ENCODE measurements at regions not wholly inside any gene's neighbourhood (a gene's known extent, or its start where the extent isn't known, plus 50 kb on each side); places are given as distances from the start of the nearest gene placed in this dataset.

DNA sequence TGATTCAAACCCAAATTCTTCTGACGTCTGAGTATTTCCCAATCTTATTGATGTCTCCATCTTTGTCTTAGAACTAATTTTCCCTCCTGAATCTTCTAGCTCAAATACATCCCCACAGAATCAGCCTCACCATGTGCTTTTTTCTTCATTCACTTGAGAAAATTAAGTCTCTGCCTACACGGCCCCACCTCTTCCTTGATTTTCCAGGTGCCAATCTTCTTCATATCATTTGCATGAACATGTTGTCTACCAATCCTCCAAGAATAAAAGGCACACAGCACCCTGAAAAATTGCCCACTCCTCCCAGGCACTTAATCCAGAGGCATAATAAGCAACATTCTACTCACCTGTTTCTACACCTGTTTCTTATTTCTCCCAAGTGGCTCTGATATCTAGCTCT, 408.1 kb upstream of the NBEA start:
- Histone ChIP-seq H3K9ac (ENCODE audit: low read depth, low read length) (no peak overlapping the region), H3K36me3 (ENCODE audit: insufficient read depth, low read length) (no peaks in the 10 kb centered on the region), H3K27ac (ENCODE audit: low read depth, low read length) (no peak overlapping the region), H3K27me3 (ENCODE audit: insufficient read depth, low read length) (no peaks in the 10 kb centered on the region), H3K4me3 (ENCODE audit: low read length) (no peak overlapping the region), H3K9me3 (ENCODE audit: insufficient read depth, low read depth, low read length) (peaks cover 5% of the 10 kb centered on the region; the same call in 1 of the 2 replicates), H3K4me1 (ENCODE audit: insufficient read depth, low read length) (no peaks in the 10 kb centered on the region)
- WGBS = 86% methylated on average over 2 of the region's 2 CpGs

DNA sequence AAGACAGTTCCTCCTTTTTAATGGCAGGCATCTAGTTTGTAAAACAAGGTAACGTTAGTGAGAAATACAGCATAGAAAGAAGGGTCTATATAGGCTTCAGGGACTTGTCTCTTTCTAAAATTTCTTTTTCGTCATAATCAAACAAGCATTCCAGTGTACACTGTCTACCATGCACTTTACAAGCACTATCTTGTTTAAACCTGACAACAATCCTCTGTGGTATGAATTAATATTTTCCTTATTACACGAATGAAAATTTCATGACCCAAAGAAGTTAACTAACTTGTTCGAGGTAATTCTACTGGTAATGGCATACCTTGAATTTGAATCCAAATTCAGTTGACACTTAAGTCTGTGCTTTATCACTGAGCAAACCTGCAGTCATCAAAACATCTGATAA, 399.7 kb upstream of the NBEA start:
- WGBS = 97% methylated on average over 3 of the region's 4 CpGs
- H3K27ac ChIP-seq (ENCODE audit: low read depth, low read length) = no peak overlapping the region

DNA sequence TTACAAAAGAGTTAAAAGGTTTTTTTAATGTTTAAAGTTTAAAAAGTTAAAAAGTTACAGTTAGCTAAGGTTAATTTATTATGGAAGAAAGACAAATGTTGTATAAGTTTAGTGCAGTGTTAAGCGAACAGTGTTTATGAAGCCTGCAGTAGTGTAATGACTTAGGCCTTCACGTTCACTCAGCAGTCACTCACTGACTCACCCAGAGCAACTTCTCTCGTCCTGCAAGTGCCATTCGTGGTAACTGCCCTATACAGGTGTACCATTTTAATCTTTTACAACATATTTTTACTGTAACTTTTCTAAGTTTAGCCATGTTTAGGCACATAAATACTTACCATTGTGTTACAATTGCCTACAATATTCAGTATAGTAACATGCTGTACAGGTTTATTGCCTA, 398.2 kb upstream of the NBEA start:
- 96% methylated on average over 4 of the region's 4 CpGs for WGBS
- Histone ChIP-seq H3K27ac (ENCODE audit: low read depth, low read length) (no peak overlapping the region), H3K27me3 (ENCODE audit: insufficient read depth, low read length) (no peaks in the 10 kb centered on the region), H3K9ac (ENCODE audit: low read depth, low read length) (no peak overlapping the region), H3K36me3 (ENCODE audit: insufficient read depth, low read length) (no peaks in the 10 kb centered on the region), H3K4me3 (ENCODE audit: low read length) (no peak overlapping the region), H3K9me3 (ENCODE audit: insufficient read depth, low read depth, low read length) (peaks cover 5% of the 10 kb centered on the region), H3K4me1 (ENCODE audit: insufficient read depth, low read length) (no peaks in the 10 kb centered on the region)

More for the DNA sequence above, 399.7 kb upstream of the NBEA start:
- no peak overlapping the region for H3K9ac ChIP-seq (ENCODE audit: low read depth, low read length)
- H3K36me3 ChIP-seq (ENCODE audit: insufficient read depth, low read length) = no peaks in the 10 kb centered on the region
- no peak overlapping the region for H3K4me3 ChIP-seq (ENCODE audit: low read length)
- H3K4me1 ChIP-seq (ENCODE audit: insufficient read depth, low read length) = no peaks in the 10 kb centered on the region
- H3K9me3 ChIP-seq (ENCODE audit: insufficient read depth, low read depth, low read length) = peaks cover 10% of the 10 kb centered on the region
- no peaks in the 10 kb centered on the region for H3K27me3 ChIP-seq (ENCODE audit: insufficient read depth, low read length)

DNA sequence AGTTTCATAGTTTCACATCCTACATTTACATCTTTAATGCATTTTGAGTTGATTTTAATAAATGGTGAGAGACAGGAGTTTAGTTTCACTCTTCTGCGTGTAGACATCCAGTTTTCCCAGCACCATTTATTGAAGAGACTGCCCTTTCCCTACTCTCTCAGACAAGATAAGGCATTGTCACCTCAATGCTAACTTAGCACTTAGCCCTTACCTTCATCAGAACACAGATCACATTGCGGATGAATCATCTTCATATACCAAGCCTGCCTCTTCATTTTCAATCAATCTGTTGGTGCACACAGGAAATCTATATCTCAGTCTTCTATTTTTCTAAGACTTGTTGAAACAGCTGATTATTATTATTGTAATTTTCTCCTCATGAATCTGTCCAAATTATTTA, 396.6 kb upstream of the NBEA start:
- WGBS = 93% methylated on average over 2 of the region's 2 CpGs
- H3K36me3 ChIP-seq (ENCODE audit: insufficient read depth, low read length) = no peaks in the 10 kb centered on the region
- no peaks in the 10 kb centered on the region for H3K4me1 ChIP-seq (ENCODE audit: insufficient read depth, low read length)
- no peak overlapping the region for H3K27ac ChIP-seq (ENCODE audit: low read depth, low read length)
- H3K4me3 ChIP-seq (ENCODE audit: low read length) = no peak overlapping the region
- no peaks in the 10 kb centered on the region for H3K9me3 ChIP-seq (ENCODE audit: insufficient read depth, low read depth, low read length)
- no peak overlapping the region for H3K9ac ChIP-seq (ENCODE audit: low read depth, low read length)
- no peaks in the 10 kb centered on the region for H3K27me3 ChIP-seq (ENCODE audit: insufficient read depth, low read length)

DNA sequence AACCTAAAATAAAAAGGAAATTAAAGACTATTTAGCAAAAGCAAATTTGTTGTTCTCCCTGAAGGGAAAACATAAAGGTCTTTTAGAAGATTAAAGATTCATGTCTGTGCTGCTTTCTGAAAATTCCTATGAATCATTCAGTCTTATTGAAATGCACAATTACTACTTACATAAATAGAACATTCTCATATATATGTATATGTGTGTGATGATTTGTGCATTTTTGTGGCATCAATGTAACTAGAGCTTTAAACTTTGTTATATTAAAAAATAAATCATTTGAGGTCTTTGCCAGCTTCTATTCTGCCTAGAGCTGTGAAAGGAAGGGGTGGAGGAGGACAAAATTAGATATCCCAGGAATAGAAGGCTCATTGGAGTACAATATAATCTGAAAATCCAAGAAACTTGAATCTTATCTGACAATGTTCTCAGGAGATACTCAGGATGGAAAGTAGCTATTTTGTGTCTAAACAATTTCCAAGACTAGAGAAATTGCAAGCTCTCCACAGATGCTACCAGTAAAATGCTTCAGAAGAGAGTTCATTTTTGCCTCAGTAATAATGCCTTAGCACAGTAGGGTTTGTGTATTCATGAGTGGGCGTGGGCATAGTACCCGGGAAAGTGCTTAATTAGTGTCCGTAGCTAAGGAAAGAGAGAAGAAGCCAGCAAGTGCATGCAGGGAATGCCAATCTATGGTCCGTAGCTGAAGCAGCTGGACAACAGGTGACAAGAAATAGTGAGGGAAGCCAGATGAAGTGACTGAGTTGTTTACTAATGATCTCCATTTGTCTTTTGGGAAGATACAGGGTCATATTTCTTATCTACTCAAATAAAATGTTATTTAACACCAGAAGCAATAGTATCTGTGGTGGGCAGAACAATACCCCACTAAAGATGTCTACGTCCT, 395.5 kb upstream of the NBEA start:
- no peaks in the 10 kb centered on the region for H3K27me3 ChIP-seq (ENCODE audit: insufficient read depth, low read length)
- no peaks in the 10 kb centered on the region for H3K36me3 ChIP-seq (ENCODE audit: insufficient read depth, low read length)
- no peaks in the 10 kb centered on the region for H3K9me3 ChIP-seq (ENCODE audit: insufficient read depth, low read depth, low read length)
- no peak overlapping the region for H3K9ac ChIP-seq (ENCODE audit: low read depth, low read length)
- WGBS = 76% methylated on average over 5 of the region's 5 CpGs
- no peak overlapping the region for H3K4me3 ChIP-seq (ENCODE audit: low read length)
- no peaks in the 10 kb centered on the region for H3K4me1 ChIP-seq (ENCODE audit: insufficient read depth, low read length)
- H3K27ac ChIP-seq (ENCODE audit: low read depth, low read length) = no peak overlapping the region

DNA sequence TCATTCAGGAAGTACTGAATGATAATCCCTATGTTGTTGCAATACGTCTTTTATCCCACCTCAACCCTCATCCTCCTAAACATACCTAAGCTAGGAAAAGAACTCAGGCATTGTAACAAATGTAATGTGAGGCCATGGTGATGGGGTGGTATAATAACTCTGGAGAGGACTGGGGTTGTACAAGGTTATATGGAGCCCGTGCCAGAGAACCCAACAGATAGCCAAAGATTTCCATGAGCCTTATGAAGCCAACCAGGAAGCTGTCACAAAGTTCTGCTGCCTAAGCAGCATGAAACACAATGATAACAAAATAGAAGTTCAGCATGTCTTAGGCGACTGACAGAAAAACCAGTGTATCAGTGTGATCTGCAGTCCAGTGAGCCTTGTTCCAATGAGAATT, 394.1 kb upstream of the NBEA start:
- Histone ChIP-seq H3K9me3 (ENCODE audit: insufficient read depth, low read depth, low read length) (no peaks in the 10 kb centered on the region), H3K36me3 (ENCODE audit: insufficient read depth, low read length) (no peaks in the 10 kb centered on the region), H3K9ac (ENCODE audit: low read depth, low read length) (no peak overlapping the region), H3K27me3 (ENCODE audit: insufficient read depth, low read length) (no peaks in the 10 kb centered on the region), H3K4me3 (ENCODE audit: low read length) (no peak overlapping the region), H3K27ac (ENCODE audit: low read depth, low read length) (no peak overlapping the region), H3K4me1 (ENCODE audit: insufficient read depth, low read length) (no peaks in the 10 kb centered on the region)
- 94% methylated on average over 2 of the region's 3 CpGs for WGBS

DNA sequence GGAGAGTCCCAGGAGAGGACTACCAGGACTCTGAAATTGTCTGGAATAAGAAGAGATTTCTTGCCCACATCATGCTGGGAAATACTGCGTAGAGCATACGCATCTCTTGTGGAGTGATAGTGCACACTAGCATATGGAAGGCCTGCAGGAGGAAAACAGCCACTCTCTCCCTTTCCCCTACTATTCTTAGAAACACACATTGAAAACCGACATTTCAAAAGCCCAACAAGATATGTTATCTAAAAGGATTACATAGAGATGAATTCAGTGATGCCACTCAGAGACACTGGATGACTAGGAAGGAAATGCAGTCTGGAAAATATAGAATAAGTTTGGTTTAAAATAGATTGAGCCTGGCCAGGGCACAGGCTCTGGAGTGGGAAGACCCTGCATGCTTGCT, 388.7 kb upstream of the NBEA start:
- WGBS = 100% methylated on average over 2 of the region's 3 CpGs
- Histone ChIP-seq H3K4me3 (ENCODE audit: low read length) (no peak overlapping the region), H3K9me3 (ENCODE audit: insufficient read depth, low read depth, low read length) (no peaks in the 10 kb centered on the region), H3K9ac (ENCODE audit: low read depth, low read length) (no peak overlapping the region), H3K27me3 (ENCODE audit: insufficient read depth, low read length) (no peaks in the 10 kb centered on the region), H3K4me1 (ENCODE audit: insufficient read depth, low read length) (no peaks in the 10 kb centered on the region), H3K27ac (ENCODE audit: low read depth, low read length) (no peak overlapping the region), H3K36me3 (ENCODE audit: insufficient read depth, low read length) (no peaks in the 10 kb centered on the region)

DNA sequence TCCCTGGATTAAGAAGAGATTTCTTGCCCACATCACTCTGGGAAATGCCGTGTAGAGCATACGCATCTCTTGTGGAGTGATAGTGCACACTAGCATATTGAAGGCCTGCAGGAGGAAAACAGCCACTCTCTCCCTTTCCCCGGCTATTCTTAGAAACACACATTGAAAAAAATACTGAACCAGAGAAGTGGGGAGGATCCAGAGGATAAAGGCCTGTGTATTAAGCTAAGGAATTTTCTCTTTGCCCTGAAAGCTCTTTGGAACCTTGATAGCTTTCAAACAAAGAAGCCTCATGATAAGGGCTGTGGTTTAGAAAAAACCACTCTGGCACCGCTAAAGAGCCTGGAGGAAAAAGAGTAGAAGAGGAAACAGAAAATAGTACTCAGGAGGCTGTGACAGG, 386.1 kb upstream of the NBEA start:
- WGBS = 90% methylated on average over 3 of the region's 4 CpGs
- Histone ChIP-seq H3K4me1 (ENCODE audit: insufficient read depth, low read length) (no peaks in the 10 kb centered on the region), H3K27me3 (ENCODE audit: insufficient read depth, low read length) (no peaks in the 10 kb centered on the region), H3K36me3 (ENCODE audit: insufficient read depth, low read length) (no peaks in the 10 kb centered on the region), H3K9ac (ENCODE audit: low read depth, low read length) (no peak overlapping the region), H3K27ac (ENCODE audit: low read depth, low read length) (no peak overlapping the region), H3K4me3 (ENCODE audit: low read length) (no peak overlapping the region), H3K9me3 (ENCODE audit: insufficient read depth, low read depth, low read length) (no peaks in the 10 kb centered on the region)

DNA sequence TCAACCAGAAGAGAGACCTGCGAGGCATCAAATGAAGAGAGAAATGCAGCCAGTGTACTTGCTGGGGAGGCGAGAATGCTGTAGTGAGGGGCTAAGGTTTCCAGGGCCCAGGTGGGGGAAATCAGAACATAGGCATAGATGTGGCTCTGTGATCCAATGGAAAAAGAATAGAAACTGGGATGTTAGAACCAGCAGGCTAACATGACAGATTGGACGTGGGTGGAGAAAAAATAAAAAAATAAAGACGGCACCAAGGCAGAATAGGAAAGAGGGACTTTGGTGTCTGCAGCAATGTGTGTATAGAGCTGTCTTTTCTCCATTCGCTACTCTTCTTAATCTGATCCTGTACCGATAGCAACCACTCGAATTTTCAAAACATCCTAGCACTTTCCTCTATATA, 381.0 kb upstream of the NBEA start:
- Histone ChIP-seq H3K9ac (ENCODE audit: low read depth, low read length) (no peak overlapping the region), H3K4me1 (ENCODE audit: insufficient read depth, low read length) (no peaks in the 10 kb centered on the region), H3K27ac (ENCODE audit: low read depth, low read length) (no peak overlapping the region), H3K9me3 (ENCODE audit: insufficient read depth, low read depth, low read length) (no peaks in the 10 kb centered on the region), H3K4me3 (ENCODE audit: low read length) (no peak overlapping the region), H3K27me3 (ENCODE audit: insufficient read depth, low read length) (no peaks in the 10 kb centered on the region), H3K36me3 (ENCODE audit: insufficient read depth, low read length) (no peaks in the 10 kb centered on the region)
- whole genome bisulfite sequencing = 91% methylated on average over 7 of the region's 7 CpGs

DNA sequence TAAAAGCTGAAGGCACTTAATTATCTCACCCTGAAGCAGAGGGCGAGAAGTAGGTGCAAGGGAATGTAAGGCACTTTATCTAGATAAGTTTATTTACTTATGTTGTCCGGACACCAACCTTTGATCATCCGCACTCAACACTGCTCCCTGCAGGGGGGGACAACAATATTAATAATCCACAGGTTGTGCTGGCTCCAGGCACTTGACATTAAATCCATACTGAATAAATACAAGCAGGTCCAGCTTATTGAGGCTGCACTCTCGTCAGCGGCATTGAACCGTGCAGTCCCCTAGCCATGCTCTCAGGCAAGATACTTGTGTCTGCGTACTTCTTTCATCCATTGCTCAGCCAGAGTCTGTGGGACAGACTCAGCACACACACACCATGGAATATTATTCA, 374.5 kb upstream of the NBEA start:
- Histone ChIP-seq H3K9me3 (ENCODE audit: insufficient read depth, low read depth, low read length) (no peaks in the 10 kb centered on the region), H3K27ac (ENCODE audit: low read depth, low read length) (no peak overlapping the region), H3K4me3 (ENCODE audit: low read length) (no peak overlapping the region), H3K27me3 (ENCODE audit: insufficient read depth, low read length) (no peaks in the 10 kb centered on the region), H3K9ac (ENCODE audit: low read depth, low read length) (no peak overlapping the region), H3K4me1 (ENCODE audit: insufficient read depth, low read length) (no peaks in the 10 kb centered on the region), H3K36me3 (ENCODE audit: insufficient read depth, low read length) (no peaks in the 10 kb centered on the region)
- 95% methylated on average over 7 of the region's 7 CpGs for WGBS

DNA sequence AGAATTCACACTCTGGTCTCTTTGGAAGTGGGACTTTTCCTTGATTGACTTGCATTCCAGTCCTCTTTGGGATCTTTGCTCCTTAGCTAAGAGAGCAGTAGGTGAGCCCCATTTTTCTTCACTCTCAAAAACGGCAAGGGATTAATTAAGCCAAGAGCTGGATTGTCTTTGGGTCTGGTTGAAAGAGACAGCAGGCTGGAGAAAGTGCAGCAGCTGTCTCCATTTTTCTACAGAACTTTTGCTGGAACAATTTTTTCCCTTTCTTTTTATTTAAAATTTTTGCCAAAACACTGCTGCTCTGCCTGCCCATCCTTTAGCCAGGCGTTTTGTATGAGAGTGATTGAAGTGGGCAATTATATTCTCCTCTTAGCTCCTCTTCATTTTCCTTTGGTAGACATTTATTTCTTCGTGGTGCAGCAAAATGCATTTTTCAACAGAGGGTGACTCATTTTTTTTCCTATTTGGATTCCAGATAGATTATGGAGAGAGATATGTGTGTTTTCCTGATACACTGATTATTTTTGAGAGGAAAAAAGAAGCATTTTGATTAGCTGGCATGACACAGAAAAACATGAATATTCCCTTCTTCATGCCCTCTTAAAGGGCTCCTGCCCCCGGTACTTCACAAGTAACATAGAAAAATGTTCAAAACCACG, 371.2 kb upstream of the NBEA start:
- Histone ChIP-seq H3K9ac (ENCODE audit: low read depth, low read length) (no peak overlapping the region), H3K36me3 (ENCODE audit: insufficient read depth, low read length) (no peaks in the 10 kb centered on the region), H3K9me3 (ENCODE audit: insufficient read depth, low read depth, low read length) (no peaks in the 10 kb centered on the region), H3K27me3 (ENCODE audit: insufficient read depth, low read length) (no peaks in the 10 kb centered on the region), H3K27ac (ENCODE audit: low read depth, low read length) (no peak overlapping the region), H3K4me3 (ENCODE audit: low read length) (no peak overlapping the region), H3K4me1 (ENCODE audit: insufficient read depth, low read length) (no peaks in the 10 kb centered on the region)
- 97% methylated on average over 4 of the region's 5 CpGs for WGBS
